Glutamatergic neuron (in vitro differentiated cells): ENCODE measurements at regions not wholly inside any gene's neighbourhood (a gene's known extent, or its start where the extent isn't known, plus 50 kb on each side); places are given as distances from the start of the nearest gene placed in this dataset.

Source experiments
- DNase-seq: peaks from one replicate; pipeline ENCODE4 v3.0.0; 2022
- H3K27ac Mint-ChIP-seq: one replicate; pipeline ENCODE4 v1.8.0; 2020; ENCODE audit warnings: mild to moderate bottlenecking, mixed read lengths, inconsistent platforms; ENCODE audit not compliant: unreplicated experiment
- H3K27me3 Mint-ChIP-seq: one replicate; pipeline ENCODE4 v1.8.0; 2020; ENCODE audit warnings: mild to moderate bottlenecking, moderate library complexity, mixed read lengths, inconsistent platforms; ENCODE audit not compliant: unreplicated experiment
- H3K36me3 Mint-ChIP-seq: one replicate; pipeline ENCODE4 v1.8.0; 2020; ENCODE audit warnings: mild to moderate bottlenecking, mixed read lengths, inconsistent platforms; ENCODE audit not compliant: unreplicated experiment
- H3K4me1 Mint-ChIP-seq: one replicate; pipeline ENCODE4 v1.8.0; 2020; ENCODE audit warnings: mild to moderate bottlenecking, low read depth, mixed read lengths, inconsistent platforms; ENCODE audit not compliant: unreplicated experiment
- H3K4me3 Mint-ChIP-seq: one replicate; pipeline ENCODE4 v1.8.0; 2020; ENCODE audit warnings: mild to moderate bottlenecking, mixed read lengths, inconsistent platforms; ENCODE audit not compliant: unreplicated experiment
- H3K9me3 Mint-ChIP-seq: one replicate; pipeline ENCODE4 v1.8.0; 2020; ENCODE audit warnings: mild to moderate bottlenecking, moderate library complexity, mixed read lengths, inconsistent platforms; ENCODE audit not compliant: unreplicated experiment
- TF ChIP-seq, protein P1 (sequence below): fragments of 200-600 bp; sonication (generic); IDR thresholded peaks from one replicate; pipeline ENCODE4 v1.5.0; 2021; ENCODE audit not compliant: partially characterized antibody, unreplicated experiment

DNA sequence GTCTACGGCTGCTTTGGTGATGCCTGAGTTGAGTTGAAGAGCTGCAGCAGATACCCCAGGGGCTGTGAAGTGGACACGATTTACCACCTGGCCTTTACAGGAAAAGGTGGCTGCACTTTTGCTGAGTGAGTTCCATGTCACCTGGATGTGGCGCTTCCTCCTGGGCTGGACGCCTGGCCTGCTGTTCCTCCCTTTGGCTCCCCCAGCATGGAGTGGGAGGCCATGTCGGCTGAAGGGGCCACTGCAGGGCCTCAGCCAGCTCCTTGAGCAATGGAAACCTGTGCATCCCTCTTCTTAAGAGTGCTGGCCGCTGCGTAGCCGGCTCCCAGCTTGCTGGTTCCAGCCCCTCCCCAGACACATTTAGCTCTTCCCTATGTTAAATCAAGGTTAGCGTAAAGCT is 221.0 kb downstream of the GLRX3 start:
- TF ChIP-seq, protein P1, sequence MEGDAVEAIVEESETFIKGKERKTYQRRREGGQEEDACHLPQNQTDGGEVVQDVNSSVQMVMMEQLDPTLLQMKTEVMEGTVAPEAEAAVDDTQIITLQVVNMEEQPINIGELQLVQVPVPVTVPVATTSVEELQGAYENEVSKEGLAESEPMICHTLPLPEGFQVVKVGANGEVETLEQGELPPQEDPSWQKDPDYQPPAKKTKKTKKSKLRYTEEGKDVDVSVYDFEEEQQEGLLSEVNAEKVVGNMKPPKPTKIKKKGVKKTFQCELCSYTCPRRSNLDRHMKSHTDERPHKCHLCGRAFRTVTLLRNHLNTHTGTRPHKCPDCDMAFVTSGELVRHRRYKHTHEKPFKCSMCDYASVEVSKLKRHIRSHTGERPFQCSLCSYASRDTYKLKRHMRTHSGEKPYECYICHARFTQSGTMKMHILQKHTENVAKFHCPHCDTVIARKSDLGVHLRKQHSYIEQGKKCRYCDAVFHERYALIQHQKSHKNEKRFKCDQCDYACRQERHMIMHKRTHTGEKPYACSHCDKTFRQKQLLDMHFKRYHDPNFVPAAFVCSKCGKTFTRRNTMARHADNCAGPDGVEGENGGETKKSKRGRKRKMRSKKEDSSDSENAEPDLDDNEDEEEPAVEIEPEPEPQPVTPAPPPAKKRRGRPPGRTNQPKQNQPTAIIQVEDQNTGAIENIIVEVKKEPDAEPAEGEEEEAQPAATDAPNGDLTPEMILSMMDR = no peak
- no peak for DNase-seq
- H3K36me3 Mint-ChIP-seq = no peaks in the 10 kb centered on the region

DNA sequence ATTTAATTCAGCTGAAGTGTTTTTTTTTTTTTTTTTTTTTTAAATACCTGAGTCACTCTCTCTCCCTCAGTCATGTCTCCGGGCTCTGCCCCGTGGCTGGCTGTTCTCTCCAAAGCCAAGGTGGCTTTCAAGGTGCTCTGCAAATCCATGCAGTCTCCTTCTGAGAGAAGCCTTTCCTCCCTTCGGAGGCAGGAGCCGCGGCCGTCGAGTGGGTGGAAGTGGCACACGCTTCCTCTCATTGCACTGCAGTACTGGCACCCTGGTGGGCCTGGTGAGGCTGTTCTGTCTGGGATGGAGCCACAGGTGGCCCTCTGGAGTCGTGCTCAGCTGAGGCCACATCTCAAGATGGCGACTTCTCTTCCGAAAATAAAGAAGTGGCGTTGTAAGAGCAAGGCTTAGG is 221.8 kb downstream of the GLRX3 start:
- DNase-seq = no peak
- peaks cover 2% of the 10 kb centered on the region for H3K4me1 Mint-ChIP-seq
- H3K36me3 Mint-ChIP-seq = no peaks in the 10 kb centered on the region
- H3K9me3 Mint-ChIP-seq = peaks cover 7% of the 10 kb centered on the region
- no peak overlapping the region for H3K4me3 Mint-ChIP-seq
- peaks cover 11% of the 10 kb centered on the region for H3K27me3 Mint-ChIP-seq
- TF ChIP-seq, protein P1 = no peak
- H3K27ac Mint-ChIP-seq = no peak overlapping the region

More for the DNA sequence above, 221.0 kb downstream of the GLRX3 start:
- no peak overlapping the region for H3K27ac Mint-ChIP-seq
- H3K27me3 Mint-ChIP-seq = peaks cover 11% of the 10 kb centered on the region
- peaks cover 7% of the 10 kb centered on the region for H3K9me3 Mint-ChIP-seq
- H3K4me3 Mint-ChIP-seq = no peak overlapping the region
- H3K4me1 Mint-ChIP-seq = peaks cover 2% of the 10 kb centered on the region

- no peak for DNase-seq
- H3K4me3 Mint-ChIP-seq = no peak overlapping the region
- peaks cover 11% of the 10 kb centered on the region for H3K27me3 Mint-ChIP-seq
- no peak overlapping the region for H3K27ac Mint-ChIP-seq
- H3K36me3 Mint-ChIP-seq = no peaks in the 10 kb centered on the region
- TF ChIP-seq, protein P1 = no peak
- peaks cover 9% of the 10 kb centered on the region for H3K9me3 Mint-ChIP-seq
- H3K4me1 Mint-ChIP-seq = peaks cover 2% of the 10 kb centered on the region
Observed at GRCh38 chr10:130358981-130359650, 222.9 kb downstream of the GLRX3 start.

DNA sequence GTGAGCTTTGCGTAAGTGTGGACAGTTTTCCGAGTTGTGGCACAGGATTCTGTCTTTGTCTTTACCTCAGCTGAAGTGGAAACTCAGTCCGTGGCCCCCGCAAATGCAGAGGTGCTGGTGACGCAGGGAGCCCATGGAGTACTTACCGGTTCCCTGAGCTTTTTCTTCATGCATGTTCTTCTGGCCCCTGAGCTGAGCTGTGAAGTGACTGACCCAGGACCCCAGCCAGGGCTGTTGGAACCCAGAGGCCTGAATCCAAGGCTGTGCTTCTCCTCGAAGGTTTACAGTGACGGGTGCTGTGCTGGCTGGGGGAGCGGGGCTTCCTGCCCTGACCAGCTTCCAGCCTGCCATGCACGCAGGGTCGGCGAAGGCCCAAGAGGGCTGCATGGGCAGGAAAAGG is 223.5 kb downstream of the GLRX3 start:
- Mint-ChIP-seq H3K9me3 (peaks cover 9% of the 10 kb centered on the region), H3K27me3 (peaks cover 9% of the 10 kb centered on the region), H3K36me3 (no peaks in the 10 kb centered on the region), H3K27ac (no peak overlapping the region), H3K4me1 (peaks cover 2% of the 10 kb centered on the region), H3K4me3 (no peak overlapping the region)
- DNase-seq = no peak
- TF ChIP-seq, protein P1 = no peak

GRCh38 chr10:130360826-130361311 is 224.7 kb downstream of the GLRX3 start:
- peaks cover 9% of the 10 kb centered on the region for H3K27me3 Mint-ChIP-seq
- no peak overlapping the region for H3K27ac Mint-ChIP-seq
- H3K36me3 Mint-ChIP-seq = no peaks in the 10 kb centered on the region
- H3K9me3 Mint-ChIP-seq = peaks cover 11% of the 10 kb centered on the region
- TF ChIP-seq, protein P1 = no peak
- peaks cover 2% of the 10 kb centered on the region for H3K4me1 Mint-ChIP-seq
- DNase-seq = no peak
- H3K4me3 Mint-ChIP-seq = no peak overlapping the region
